ENCODE measurements at regions not wholly inside any gene's neighbourhood (a gene's known extent, or its start where the extent isn't known, plus 50 kb on each side); places are given as distances from the start of the nearest gene placed in this dataset.

DNA sequence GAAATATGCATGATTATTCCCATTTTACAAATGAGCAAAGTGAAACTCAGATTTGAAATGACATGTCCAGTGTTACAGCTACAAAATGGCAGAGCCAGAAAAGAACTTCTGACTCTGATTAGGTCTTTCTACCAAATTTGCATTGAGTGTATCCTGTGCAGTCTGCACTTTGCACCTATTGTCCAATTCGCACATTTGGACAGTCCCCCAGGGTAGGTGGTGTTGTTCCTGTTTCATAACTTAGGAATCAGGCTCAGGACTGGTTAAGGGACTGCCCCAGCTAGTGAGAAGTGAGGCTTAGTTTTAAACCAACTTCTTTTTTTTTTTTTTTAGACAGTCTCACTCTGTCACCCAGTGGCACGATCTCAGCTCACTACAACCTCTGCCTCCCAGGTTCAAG is 137.9 kb upstream of the NALF2 start:
- Histone ChIP-seq H3K27ac (ENCODE audit: insufficient read depth in 1 of 2, low read depth in 1 of 2, low read length in 2 of 2, poor library complexity in 1 of 2, severe bottlenecking in 2 of 2) (no peak overlapping the region), H3K4me3 (ENCODE audit: control insufficient read depth in 1 of 7, extremely low read depth in 1 of 7, insufficient read depth in 4 of 7, low read depth in 2 of 7, low read length in 6 of 7) (no peak overlapping the region), H3K27me3 (replicated peaks in 2 of 5; ENCODE audit: control insufficient read depth in 4 of 5, insufficient read depth in 5 of 5, low read length in 4 of 5) (peaks cover 0 to 5% (median 0%) of the 10 kb centered on the region in 5 experiments), H3K36me3 (ENCODE audit: control insufficient read depth in 4 of 4, insufficient read depth in 4 of 4, low read length in 3 of 4) (no peaks in the 10 kb centered on the region), H3K4me1 (ENCODE audit: control extremely low read depth in 1 of 4, control insufficient read depth in 4 of 4, insufficient read depth in 4 of 4, low read length in 3 of 4) (no peaks in the 10 kb centered on the region), H3K9me3 (ENCODE audit: control extremely low read depth in 1 of 5, control insufficient read depth in 4 of 5, insufficient read depth in 2 of 5, low read depth in 1 of 5, low read length in 4 of 5) (no peaks in the 10 kb centered on the region)
- WGBS (ENCODE audit: insufficient coverage) = 100% methylated on average over 1 of the region's 2 CpGs
- no peak for DNase-seq
- CTCF ChIA-PET = no interaction called here
- POLR2A ChIA-PET = no interaction called here

DNA sequence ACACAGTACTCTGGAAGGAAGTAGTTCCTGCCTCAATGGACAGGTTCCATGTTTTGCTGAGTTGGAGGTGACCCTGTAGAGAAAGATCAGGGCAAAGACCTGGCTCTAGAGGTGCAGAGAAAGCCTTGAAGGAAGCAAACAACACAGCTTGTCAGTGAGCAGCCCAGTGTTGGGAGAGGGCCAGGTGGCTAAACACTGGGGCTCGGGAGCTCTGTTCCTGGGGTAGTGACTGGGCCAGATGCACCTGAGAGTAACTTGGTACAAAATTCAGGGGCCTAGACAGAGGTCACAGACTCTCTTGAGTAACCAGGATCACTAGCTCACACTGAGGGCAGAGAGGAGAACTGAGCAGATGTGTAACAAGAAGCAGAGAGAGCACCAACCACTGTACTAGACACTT is 138.4 kb upstream of the NALF2 start:
- Histone ChIP-seq H3K4me1 (ENCODE audit: control extremely low read depth in 1 of 4, control insufficient read depth in 4 of 4, insufficient read depth in 4 of 4, low read length in 3 of 4) (no peaks in the 10 kb centered on the region), H3K36me3 (ENCODE audit: control insufficient read depth in 4 of 4, insufficient read depth in 4 of 4, low read length in 3 of 4) (no peaks in the 10 kb centered on the region), H3K27ac (ENCODE audit: insufficient read depth in 1 of 2, low read depth in 1 of 2, low read length in 2 of 2, poor library complexity in 1 of 2, severe bottlenecking in 2 of 2) (no peak overlapping the region), H3K27me3 (replicated peaks in 2 of 5; ENCODE audit: control insufficient read depth in 4 of 5, insufficient read depth in 5 of 5, low read length in 4 of 5) (peaks cover 0 to 5% (median 0%) of the 10 kb centered on the region in 5 experiments), H3K4me3 (ENCODE audit: control insufficient read depth in 1 of 7, extremely low read depth in 1 of 7, insufficient read depth in 4 of 7, low read depth in 2 of 7, low read length in 6 of 7) (no peak overlapping the region), H3K9me3 (ENCODE audit: control extremely low read depth in 1 of 5, control insufficient read depth in 4 of 5, insufficient read depth in 2 of 5, low read depth in 1 of 5, low read length in 4 of 5) (no peaks in the 10 kb centered on the region)
- CTCF ChIA-PET = no interaction called here
- DNase-seq = no peak
- 90% methylated on average over 1 of the region's 1 CpG for WGBS (ENCODE audit: insufficient coverage)
- POLR2A ChIA-PET = no interaction called here

DNA sequence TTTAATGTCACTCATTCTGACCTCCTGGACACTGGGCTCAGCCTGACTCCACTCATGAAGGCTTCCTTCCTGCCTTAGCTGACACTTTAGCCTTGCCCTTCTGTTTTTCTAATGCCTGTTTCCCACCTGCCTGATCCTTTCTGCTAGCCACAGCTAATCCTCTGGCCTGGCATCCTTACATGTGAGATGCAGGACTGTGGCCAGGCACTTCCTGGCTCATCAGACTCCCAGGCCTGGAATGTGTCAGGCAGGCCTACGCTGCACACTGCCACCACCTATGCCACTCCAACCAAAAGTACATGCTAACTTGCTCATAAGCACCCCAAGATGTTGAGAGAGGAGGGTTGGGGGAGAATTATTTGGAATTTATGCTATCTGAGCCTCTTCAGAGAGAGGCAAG is 138.8 kb upstream of the NALF2 start:
- H3K4me1 ChIP-seq (ENCODE audit: control extremely low read depth in 1 of 4, control insufficient read depth in 4 of 4, insufficient read depth in 4 of 4, low read length in 3 of 4) = no peaks in the 10 kb centered on the region
- H3K9me3 ChIP-seq (ENCODE audit: control extremely low read depth in 1 of 5, control insufficient read depth in 4 of 5, insufficient read depth in 2 of 5, low read depth in 1 of 5, low read length in 4 of 5) = no peaks in the 10 kb centered on the region
- no CpG with 5 or more reads among the region's 1 CpG for WGBS (ENCODE audit: insufficient coverage)
- peaks cover 0 to 5% (median 0%) of the 10 kb centered on the region in 5 experiments for H3K27me3 ChIP-seq (replicated peaks in 2 of 5; ENCODE audit: control insufficient read depth in 4 of 5, insufficient read depth in 5 of 5, low read length in 4 of 5)
- no peak overlapping the region for H3K4me3 ChIP-seq (ENCODE audit: control insufficient read depth in 1 of 7, extremely low read depth in 1 of 7, insufficient read depth in 4 of 7, low read depth in 2 of 7, low read length in 6 of 7)
- ChIA-PET CTCF (no interaction called here), POLR2A (no interaction called here)
- no peak for DNase-seq
- no peaks in the 10 kb centered on the region for H3K36me3 ChIP-seq (ENCODE audit: control insufficient read depth in 4 of 4, insufficient read depth in 4 of 4, low read length in 3 of 4)
- no peak overlapping the region for H3K27ac ChIP-seq (ENCODE audit: insufficient read depth in 1 of 2, low read depth in 1 of 2, low read length in 2 of 2, poor library complexity in 1 of 2, severe bottlenecking in 2 of 2)

GRCh38 chrX:69362856-69363255 is 141.3 kb upstream of the NALF2 start:
- no peak for DNase-seq
- Histone ChIP-seq H3K27ac (ENCODE audit: insufficient read depth in 1 of 2, low read depth in 1 of 2, low read length in 2 of 2, poor library complexity in 1 of 2, severe bottlenecking in 2 of 2) (no peak overlapping the region), H3K27me3 (replicated peaks in 2 of 5; ENCODE audit: control insufficient read depth in 4 of 5, insufficient read depth in 5 of 5, low read length in 4 of 5) (peaks cover 0 to 5% (median 0%) of the 10 kb centered on the region in 5 experiments), H3K36me3 (ENCODE audit: control insufficient read depth in 4 of 4, insufficient read depth in 4 of 4, low read length in 3 of 4) (no peaks in the 10 kb centered on the region), H3K4me1 (ENCODE audit: control extremely low read depth in 1 of 4, control insufficient read depth in 4 of 4, insufficient read depth in 4 of 4, low read length in 3 of 4) (no peaks in the 10 kb centered on the region), H3K9me3 (ENCODE audit: control extremely low read depth in 1 of 5, control insufficient read depth in 4 of 5, insufficient read depth in 2 of 5, low read depth in 1 of 5, low read length in 4 of 5) (no peaks in the 10 kb centered on the region), H3K4me3 (ENCODE audit: control insufficient read depth in 1 of 7, extremely low read depth in 1 of 7, insufficient read depth in 4 of 7, low read depth in 2 of 7, low read length in 6 of 7) (no peak overlapping the region)
- ChIA-PET CTCF (interaction anchor here (1.3 kb wide), 1 partner anchor 25 kb away, joined by 4 read pairs; no protein-coding TSS in a partner anchor), POLR2A (no interaction called here)
- 61% methylated on average over 4 of the region's 4 CpGs for WGBS (ENCODE audit: insufficient coverage)

DNA sequence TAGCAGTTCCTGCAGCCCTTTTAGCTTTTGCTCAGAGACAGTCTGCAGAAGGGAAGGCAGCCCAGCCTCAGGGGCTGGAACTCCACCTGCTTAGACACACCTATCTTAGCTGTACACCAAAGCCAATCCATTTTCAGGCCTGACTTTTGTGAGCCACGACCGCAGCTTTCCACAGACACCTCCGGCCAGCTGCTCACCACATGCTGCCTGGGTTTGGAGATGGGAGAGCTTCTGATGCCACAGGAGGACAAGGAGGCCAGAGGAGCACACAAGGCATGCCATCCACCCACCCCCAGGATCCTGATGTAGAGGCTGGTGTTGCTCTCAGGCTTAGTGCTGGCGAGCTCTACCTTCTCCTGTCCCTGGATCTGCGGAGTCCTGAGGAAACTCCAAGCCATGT is 141.8 kb upstream of the NALF2 start:
- Histone ChIP-seq H3K27me3 (replicated peaks in 2 of 5; ENCODE audit: control insufficient read depth in 4 of 5, insufficient read depth in 5 of 5, low read length in 4 of 5) (peaks cover 0 to 5% (median 0%) of the 10 kb centered on the region in 5 experiments), H3K9me3 (ENCODE audit: control extremely low read depth in 1 of 5, control insufficient read depth in 4 of 5, insufficient read depth in 2 of 5, low read depth in 1 of 5, low read length in 4 of 5) (no peaks in the 10 kb centered on the region), H3K36me3 (ENCODE audit: control insufficient read depth in 4 of 4, insufficient read depth in 4 of 4, low read length in 3 of 4) (no peaks in the 10 kb centered on the region), H3K4me3 (ENCODE audit: control insufficient read depth in 1 of 7, extremely low read depth in 1 of 7, insufficient read depth in 4 of 7, low read depth in 2 of 7, low read length in 6 of 7) (no peak overlapping the region), H3K4me1 (ENCODE audit: control extremely low read depth in 1 of 4, control insufficient read depth in 4 of 4, insufficient read depth in 4 of 4, low read length in 3 of 4) (no peaks in the 10 kb centered on the region), H3K27ac (ENCODE audit: insufficient read depth in 1 of 2, low read depth in 1 of 2, low read length in 2 of 2, poor library complexity in 1 of 2, severe bottlenecking in 2 of 2) (no peak overlapping the region)
- ChIA-PET POLR2A (no interaction called here), CTCF (interaction anchor here (1.3 kb wide), 1 partner anchor 25 kb away, joined by 4 read pairs; no protein-coding TSS in a partner anchor)
- no peak for DNase-seq
- 89% methylated on average over 5 of the region's 5 CpGs for WGBS (ENCODE audit: insufficient coverage)

GRCh38 chrX:69361311-69361845 is 142.7 kb upstream of the NALF2 start:
- POLR2A ChIA-PET = no interaction called here
- H3K36me3 ChIP-seq (ENCODE audit: control insufficient read depth in 4 of 4, insufficient read depth in 4 of 4, low read length in 3 of 4) = no peaks in the 10 kb centered on the region
- WGBS (ENCODE audit: insufficient coverage) = 80% methylated on average over 3 of the region's 5 CpGs
- H3K9me3 ChIP-seq (ENCODE audit: control extremely low read depth in 1 of 5, control insufficient read depth in 4 of 5, insufficient read depth in 2 of 5, low read depth in 1 of 5, low read length in 4 of 5) = no peaks in the 10 kb centered on the region
- H3K4me1 ChIP-seq (ENCODE audit: control extremely low read depth in 1 of 4, control insufficient read depth in 4 of 4, insufficient read depth in 4 of 4, low read length in 3 of 4) = no peaks in the 10 kb centered on the region
- H3K4me3 ChIP-seq (ENCODE audit: control insufficient read depth in 1 of 7, extremely low read depth in 1 of 7, insufficient read depth in 4 of 7, low read depth in 2 of 7, low read length in 6 of 7) = no peak overlapping the region
- CTCF ChIA-PET = no interaction called here
- no peak overlapping the region for H3K27ac ChIP-seq (ENCODE audit: insufficient read depth in 1 of 2, low read depth in 1 of 2, low read length in 2 of 2, poor library complexity in 1 of 2, severe bottlenecking in 2 of 2)
- no peak for DNase-seq
- peaks cover 0 to 3% (median 0%) of the 10 kb centered on the region in 5 experiments for H3K27me3 ChIP-seq (replicated peaks in 2 of 5; ENCODE audit: control insufficient read depth in 4 of 5, insufficient read depth in 5 of 5, low read length in 4 of 5)

GRCh38 chrX:69357317-69357716 is 146.8 kb upstream of the NALF2 start:
- WGBS (ENCODE audit: insufficient coverage) = 78% methylated on average over 2 of the region's 2 CpGs
- CTCF ChIA-PET = interaction anchor here (1.1 kb wide), 1 partner anchor 73 kb away, joined by 3 read pairs; no protein-coding TSS in a partner anchor
- no peak overlapping the region for H3K4me3 ChIP-seq (ENCODE audit: control insufficient read depth in 1 of 7, extremely low read depth in 1 of 7, insufficient read depth in 4 of 7, low read depth in 2 of 7, low read length in 6 of 7)

More at GRCh38 chrX:69357317-69357716, 146.8 kb upstream of the NALF2 start:
- POLR2A ChIA-PET = no interaction called here
- Histone ChIP-seq H3K36me3 (ENCODE audit: control insufficient read depth in 4 of 4, insufficient read depth in 4 of 4, low read length in 3 of 4) (no peaks in the 10 kb centered on the region), H3K9me3 (ENCODE audit: control extremely low read depth in 1 of 5, control insufficient read depth in 4 of 5, insufficient read depth in 2 of 5, low read depth in 1 of 5, low read length in 4 of 5) (no peaks in the 10 kb centered on the region), H3K4me1 (ENCODE audit: control extremely low read depth in 1 of 4, control insufficient read depth in 4 of 4, insufficient read depth in 4 of 4, low read length in 3 of 4) (no peaks in the 10 kb centered on the region), H3K27ac (ENCODE audit: insufficient read depth in 1 of 2, low read depth in 1 of 2, low read length in 2 of 2, poor library complexity in 1 of 2, severe bottlenecking in 2 of 2) (no peak overlapping the region), H3K27me3 (replicated peaks in 2 of 5; ENCODE audit: control insufficient read depth in 4 of 5, insufficient read depth in 5 of 5, low read length in 4 of 5) (peaks cover 0 to 3% (median 0%) of the 10 kb centered on the region in 5 experiments)
- no peak for DNase-seq
